ENCODE measurements at regions not wholly inside any gene's neighbourhood (a gene's known extent, or its start where the extent isn't known, plus 50 kb on each side); places are given as distances from the start of the nearest gene placed in this dataset.

DNA sequence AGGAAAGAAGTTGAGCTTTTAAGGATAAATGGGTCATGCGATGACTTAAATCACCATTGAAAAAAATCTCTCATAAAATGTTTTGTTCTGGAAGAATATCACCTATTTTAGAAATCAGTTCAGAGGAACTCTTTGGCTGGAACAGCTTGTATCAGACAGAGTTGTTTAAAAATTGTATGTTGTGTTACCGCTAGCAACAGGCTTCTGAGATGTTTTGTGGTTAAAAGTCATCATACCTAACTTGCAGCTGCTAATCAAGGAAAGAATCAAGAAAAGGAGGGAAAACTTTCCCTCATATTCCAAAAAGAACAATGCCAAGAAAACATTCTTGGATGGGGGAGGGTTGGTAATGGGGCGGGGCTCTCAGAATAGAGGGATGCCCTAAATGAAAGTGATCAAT is 220.7 kb upstream of the CITED2 start:
- Histone ChIP-seq H3F3A (ENCODE audit: low read depth) (peaks cover 48% of the 10 kb centered on the region), H3K79me2 (ENCODE audit: low read depth) (no peaks in the 10 kb centered on the region), H3K9ac (no peak overlapping the region), H3K4me1 (peaks cover 63% of the 10 kb centered on the region), H3K4me2 (peak overlapping the region; percentile 36), H3K27me3 (no peaks in the 10 kb centered on the region), H3K4me3 (no peak overlapping the region), H4K20me1 (ENCODE audit: low read depth) (no peaks in the 10 kb centered on the region), H3K36me3 (no peaks in the 10 kb centered on the region), H2AFZ (replicated peaks) (no peak overlapping the region), H3K9me3 (ENCODE audit: low read depth) (no peaks in the 10 kb centered on the region), H3K27ac (peak overlapping the region; percentile 57)
- H3K27me3 Mint-ChIP-seq (ENCODE audit: insufficient read depth, low read depth) = peaks cover 2% of the 10 kb centered on the region
- DNase-seq (ENCODE audit: low spot score) = no peak
- peaks cover 50% of the 10 kb centered on the region for H3K4me1 Mint-ChIP-seq
- no peak overlapping the region for H3K27ac Mint-ChIP-seq
- H3K4me3 Mint-ChIP-seq = no peak overlapping the region
- TF ChIP-seq EZH2 (IDR thresholded peaks at IDR 0.05) = no peak
- TF ChIP-seq EZH2phosphoT487 (IDR thresholded peaks at IDR 0.05) = no peak
- no peak for TF ChIP-seq CTCF (IDR thresholded peaks at IDR 0.05)
- H3K9me3 Mint-ChIP-seq = no peaks in the 10 kb centered on the region
- no peaks in the 10 kb centered on the region for H3K36me3 Mint-ChIP-seq

DNA sequence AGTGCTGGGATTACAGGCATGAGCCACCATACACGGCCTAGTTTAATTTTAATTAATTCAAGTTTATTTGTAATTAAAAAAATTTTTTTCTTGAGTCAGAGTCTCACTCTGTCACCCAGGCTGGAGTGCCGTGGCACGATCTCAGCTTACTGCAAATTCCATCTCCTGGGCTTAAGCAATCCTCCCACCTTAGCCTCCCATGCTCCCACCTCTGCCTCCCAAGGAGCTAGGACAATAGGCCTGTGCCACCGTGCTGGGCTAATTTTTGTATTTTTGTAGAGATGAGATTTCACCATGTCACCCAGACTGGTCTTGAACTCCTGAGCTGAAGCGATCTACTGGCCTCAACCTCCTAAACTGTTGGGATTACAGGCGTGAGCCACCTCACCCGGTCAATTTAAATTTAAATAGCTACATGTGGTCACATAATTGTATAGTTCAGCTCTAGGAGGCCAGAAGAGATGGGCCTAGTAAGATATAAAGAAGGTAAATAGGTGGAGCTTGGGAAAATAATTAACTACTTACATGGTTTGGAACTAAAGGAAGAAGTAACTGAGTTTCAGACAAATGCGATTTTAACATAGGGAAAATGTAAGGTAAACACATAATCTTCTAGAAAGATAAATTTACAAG is 220.0 kb upstream of the CITED2 start:
- Histone ChIP-seq H3K27me3 (no peaks in the 10 kb centered on the region), H3K9me3 (ENCODE audit: low read depth) (no peaks in the 10 kb centered on the region), H3K27ac (no peak overlapping the region), H3K4me1 (peaks cover 70% of the 10 kb centered on the region), H3K36me3 (no peaks in the 10 kb centered on the region), H3K9ac (no peak overlapping the region), H3K79me2 (ENCODE audit: low read depth) (no peaks in the 10 kb centered on the region), H3K4me2 (peak overlapping the region; percentile 36), H2AFZ (replicated peaks) (no peak overlapping the region), H4K20me1 (ENCODE audit: low read depth) (no peaks in the 10 kb centered on the region), H3K4me3 (no peak overlapping the region), H3F3A (ENCODE audit: low read depth) (peaks cover 48% of the 10 kb centered on the region)
- H3K27me3 Mint-ChIP-seq (ENCODE audit: insufficient read depth, low read depth) = peaks cover 2% of the 10 kb centered on the region
- H3K36me3 Mint-ChIP-seq = no peaks in the 10 kb centered on the region
- peak overlapping the region; percentile 51 for H3K27ac Mint-ChIP-seq
- DNase-seq (ENCODE audit: low spot score) = no peak
- H3K4me1 Mint-ChIP-seq = peaks cover 50% of the 10 kb centered on the region
- H3K9me3 Mint-ChIP-seq = no peaks in the 10 kb centered on the region
- no peak overlapping the region for H3K4me3 Mint-ChIP-seq
- TF ChIP-seq EZH2 (IDR thresholded peaks at IDR 0.05) (no peak), CTCF (IDR thresholded peaks at IDR 0.05) (no peak), EZH2phosphoT487 (IDR thresholded peaks at IDR 0.05) (no peak)

- Mint-ChIP-seq H3K4me3 (no peak overlapping the region), H3K36me3 (no peaks in the 10 kb centered on the region), H3K27ac (peak overlapping the region; percentile 24), H3K4me1 (peaks cover 54% of the 10 kb centered on the region), H3K27me3 (ENCODE audit: insufficient read depth, low read depth) (peaks cover 2% of the 10 kb centered on the region), H3K9me3 (no peaks in the 10 kb centered on the region)
- DNase-seq (ENCODE audit: low spot score) = no peak
- no peak overlapping the region for H3K27ac ChIP-seq
- H3F3A ChIP-seq (ENCODE audit: low read depth) = peaks cover 48% of the 10 kb centered on the region
- no peak overlapping the region for H3K9ac ChIP-seq
- H3K4me1 ChIP-seq = peaks cover 78% of the 10 kb centered on the region
- no peak overlapping the region for H3K4me3 ChIP-seq
- TF ChIP-seq EZH2phosphoT487 (IDR thresholded peaks at IDR 0.05) (no peak), CTCF (IDR thresholded peaks at IDR 0.05) (no peak), EZH2 (IDR thresholded peaks at IDR 0.05) (no peak)
- no peaks in the 10 kb centered on the region for H3K79me2 ChIP-seq (ENCODE audit: low read depth)
- no peaks in the 10 kb centered on the region for H3K9me3 ChIP-seq (ENCODE audit: low read depth)
- H3K36me3 ChIP-seq = no peaks in the 10 kb centered on the region
- H3K4me2 ChIP-seq = no peak overlapping the region
- no peak overlapping the region for H2AFZ ChIP-seq (replicated peaks)
- no peaks in the 10 kb centered on the region for H3K27me3 ChIP-seq
- H4K20me1 ChIP-seq (ENCODE audit: low read depth) = no peaks in the 10 kb centered on the region
Observed at GRCh38 chr6:139593081-139593480, 218.6 kb upstream of the CITED2 start.
